Superior temporal gyrus (tissue), 1 donor: ENCODE measurements at regions not wholly inside any gene's neighbourhood (a gene's known extent, or its start where the extent isn't known, plus 50 kb on each side); places are given as distances from the start of the nearest gene placed in this dataset.
"Not testable (repeated sequence)": the region's sequence is repeated elsewhere in the genome, so short reads cannot be mapped to it uniquely, and the experiment has no call there.

ENCODE experiments used
- DNase-seq: peaks from one replicate; pipeline ENCODE4 v3.0.0-alpha.2; 2016; ENCODE audit errors: extremely low spot score

DNA sequence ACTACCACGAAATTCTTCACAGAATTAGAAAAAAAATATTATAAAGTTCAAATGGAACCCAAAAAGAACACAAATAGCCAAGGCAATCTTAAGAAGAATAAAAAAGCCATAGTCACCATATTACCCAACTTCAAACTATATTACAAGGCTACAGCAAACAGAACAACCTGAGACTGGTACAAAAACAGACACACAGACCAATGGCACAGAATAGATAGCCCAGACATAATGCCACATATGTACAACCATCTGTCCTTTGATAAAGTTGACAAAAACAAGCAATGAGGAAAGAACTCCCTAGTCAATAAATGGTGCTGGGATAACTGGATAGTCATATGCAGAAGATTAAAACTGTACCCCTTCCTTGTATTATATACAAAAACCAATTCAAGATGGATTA is 808.5 kb upstream of the ZWINT start:
- DNase-seq, result no peak

GRCh38 chr10:57168611-57169240 is 807.7 kb upstream of the ZWINT start:
- no peak for DNase-seq

DNA sequence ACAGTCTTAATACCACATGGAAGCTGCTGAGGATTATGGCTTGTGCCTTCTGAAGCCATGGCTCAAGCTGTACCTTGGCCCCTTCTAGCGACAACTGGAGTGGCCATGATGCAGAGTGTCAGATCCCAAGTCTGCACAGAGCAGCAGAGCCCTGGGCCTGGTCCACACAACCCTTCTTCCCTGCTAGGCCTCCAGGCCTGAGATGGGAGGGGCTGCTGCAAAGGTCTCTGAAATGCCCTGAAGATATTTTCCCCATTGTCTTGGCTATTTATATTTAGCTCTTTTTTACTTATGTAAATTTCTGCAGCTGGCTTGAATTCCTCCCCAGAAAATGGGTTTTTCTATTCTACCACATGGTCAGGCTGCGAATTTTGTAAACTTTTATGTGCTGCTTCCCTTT is 804.6 kb upstream of the ZWINT start:
- no peak for DNase-seq

DNA sequence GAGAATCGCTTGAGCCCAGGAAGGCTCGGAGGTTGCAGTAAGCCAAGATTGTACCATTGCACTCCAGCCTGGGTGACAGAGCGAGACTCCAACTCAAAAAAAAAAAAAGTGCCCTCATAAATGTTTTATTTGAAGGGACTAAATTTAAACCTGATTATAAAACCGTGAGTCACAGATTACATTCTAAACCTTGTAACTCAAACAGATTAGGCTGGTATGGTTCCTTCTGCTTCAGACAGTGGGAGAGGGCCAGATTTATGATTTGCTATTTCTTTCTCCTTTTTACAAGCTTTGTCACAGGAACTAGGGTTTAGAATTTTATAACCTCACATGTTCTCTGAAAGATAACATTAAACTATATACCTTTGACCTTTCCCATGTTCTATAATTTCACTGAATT is 801.2 kb upstream of the ZWINT start:
- no peak for DNase-seq

DNA sequence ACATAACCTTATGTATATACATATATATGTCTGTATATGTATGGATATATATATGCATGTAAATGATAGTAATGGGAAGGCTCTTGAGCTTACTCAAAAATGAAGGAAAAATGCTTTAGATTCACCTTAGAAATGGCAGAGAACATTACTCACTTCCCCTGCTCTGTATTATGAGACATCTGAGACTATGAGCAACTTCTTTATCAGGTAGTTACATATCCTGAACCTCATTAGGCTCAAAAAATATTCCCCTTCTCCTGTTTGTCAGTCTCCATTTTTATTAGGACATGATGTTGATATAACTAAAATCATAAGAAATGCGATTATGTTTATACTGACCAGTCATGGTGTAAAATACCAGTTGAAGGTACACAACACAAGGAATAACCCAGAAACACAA is 800.1 kb upstream of the ZWINT start:
- no peak for DNase-seq

- DNase-seq, result no peak
These were observed 784.5 kb upstream of the ZWINT start for GRCh38 chr10:57145548-57145947.

DNA sequence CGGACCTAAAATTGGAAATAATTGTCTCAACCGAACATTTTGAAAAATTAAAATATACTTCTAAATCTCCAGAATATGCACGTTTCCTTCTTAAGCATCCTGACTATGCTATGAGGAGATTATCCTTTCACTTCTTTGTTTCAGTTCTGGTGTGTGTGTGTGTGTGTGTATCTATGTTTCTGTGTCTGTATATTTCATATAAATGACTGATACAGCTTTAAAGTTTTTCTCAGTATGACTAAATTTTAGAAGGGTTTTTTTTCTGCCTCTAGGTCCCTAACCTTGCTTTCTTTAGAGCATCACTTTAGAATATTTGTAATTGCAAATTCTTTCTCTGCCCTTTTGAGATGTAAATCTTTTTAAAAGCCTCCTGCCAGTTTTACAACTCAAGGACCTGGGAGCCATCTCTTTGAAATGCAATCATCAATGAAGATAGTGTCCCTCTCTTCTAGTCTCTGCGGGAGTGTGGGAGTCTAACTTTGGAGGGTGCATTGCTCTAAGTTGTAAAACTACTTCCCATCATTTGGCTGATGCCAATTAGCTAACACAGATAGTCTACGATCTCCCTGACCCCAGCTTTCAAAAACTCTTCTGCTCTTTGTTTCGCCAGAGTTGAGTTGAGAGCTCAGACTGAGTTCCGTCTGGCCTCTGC is 782.0 kb upstream of the ZWINT start:
- DNase-seq, result no peak

DNA sequence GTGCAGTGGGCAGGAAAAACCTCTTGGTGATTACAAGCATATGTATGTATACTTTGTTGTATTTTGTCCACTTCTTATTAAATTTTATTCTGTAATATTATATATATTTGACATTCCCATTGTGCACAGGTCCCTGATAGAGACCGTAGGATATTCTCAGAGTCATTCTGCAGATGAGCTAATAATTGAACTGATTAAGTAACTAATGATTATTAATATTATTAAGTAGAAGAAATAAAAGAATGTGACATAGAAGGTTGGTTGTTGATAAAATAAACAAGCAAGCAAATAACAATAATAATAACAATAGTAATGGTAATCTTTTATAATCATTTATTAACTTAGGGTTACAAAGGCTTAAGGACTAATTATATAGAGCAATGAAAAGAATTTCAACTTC is 780.6 kb upstream of the ZWINT start:
- no peak for DNase-seq

DNA sequence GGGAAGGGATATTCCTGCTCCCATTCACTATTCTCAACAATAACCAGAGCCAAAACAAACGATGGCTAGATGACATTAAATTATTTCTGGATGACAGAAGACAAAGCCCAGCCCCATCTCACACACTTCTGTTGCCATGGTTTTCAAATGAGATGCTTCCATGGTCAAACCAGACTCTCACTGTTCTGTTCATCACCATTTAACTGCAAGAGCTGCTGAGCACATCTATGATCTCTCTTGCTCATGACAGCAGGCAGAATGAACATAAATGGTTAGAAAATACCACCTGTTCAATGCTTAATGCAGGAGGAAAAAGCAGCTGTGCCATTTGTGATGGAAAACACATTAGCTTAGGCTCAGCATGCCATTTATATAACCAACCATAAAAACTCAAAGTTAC is 758.6 kb upstream of the ZWINT start:
- DNase-seq, result no peak

DNA sequence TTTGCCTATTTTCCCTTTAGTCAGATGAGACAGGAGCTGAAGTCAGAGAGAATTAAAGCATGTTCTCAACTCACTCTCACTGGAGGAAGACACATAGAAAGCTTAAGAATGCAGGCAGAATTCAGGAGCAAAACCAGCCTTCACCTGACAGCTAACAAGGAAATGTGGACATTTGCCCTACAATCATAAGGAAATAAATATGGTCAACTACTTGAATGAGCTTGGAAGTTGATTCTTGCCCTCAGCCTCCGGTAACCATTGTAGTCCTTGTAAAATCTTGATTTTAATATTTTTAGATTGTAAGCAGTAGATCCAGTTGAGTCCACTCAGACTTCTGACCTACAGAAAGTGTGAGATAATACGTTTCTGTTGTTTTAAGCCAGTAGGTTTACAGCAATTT is 752.5 kb upstream of the ZWINT start:
- DNase-seq, result no peak

- DNase-seq, result no peak
These were observed 741.2 kb upstream of the ZWINT start for GRCh38 chr10:57102236-57102635.

DNA sequence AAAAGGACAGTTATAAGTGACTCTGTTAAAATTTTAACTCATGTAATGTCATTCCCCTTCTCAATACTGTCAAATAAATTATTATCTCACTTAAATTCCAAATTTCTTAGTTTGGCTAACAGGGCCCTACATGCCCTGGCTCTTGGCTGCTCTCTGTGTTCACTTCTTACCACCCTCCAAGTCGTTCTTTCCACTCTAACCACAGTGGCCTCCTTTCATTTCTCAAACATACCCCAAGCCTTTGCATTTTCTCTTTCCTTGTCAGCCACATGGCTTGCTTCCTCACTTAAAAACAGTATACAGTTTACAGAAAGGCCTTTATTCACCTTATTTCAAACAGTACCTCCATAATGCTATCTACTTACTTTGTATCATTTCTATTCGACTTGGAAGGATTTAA is 737.1 kb upstream of the ZWINT start:
- no peak for DNase-seq

- no peak for DNase-seq
These were observed 735.0 kb upstream of the ZWINT start for GRCh38 chr10:57096044-57096443.

DNA sequence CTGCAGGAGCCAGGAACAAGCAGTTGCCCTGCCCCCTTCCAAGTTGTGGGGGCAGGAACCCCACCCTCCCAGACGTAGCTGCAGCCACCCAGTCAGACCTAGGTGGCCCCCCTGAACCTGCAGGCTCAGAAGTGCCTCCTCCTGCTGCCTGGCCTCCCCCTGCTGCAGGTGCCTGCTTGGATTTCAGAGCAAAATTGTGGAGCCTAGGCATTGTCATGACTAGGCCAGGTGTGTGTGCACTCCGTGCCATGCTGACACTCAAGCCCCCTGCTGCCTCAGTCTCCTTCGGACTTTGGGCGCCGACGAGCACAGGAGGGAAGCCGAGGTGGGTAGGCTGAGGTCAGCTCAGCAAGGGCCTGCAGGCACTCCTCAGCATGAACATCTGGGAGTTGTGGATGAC is 733.9 kb upstream of the ZWINT start:
- no peak for DNase-seq

GRCh38 chr10:57094083-57094482 is 733.0 kb upstream of the ZWINT start:
- no peak for DNase-seq

- DNase-seq, result no peak
These were observed 692.5 kb upstream of the ZWINT start for GRCh38 chr10:57053530-57053929.

- no peak for DNase-seq
These were observed 688.0 kb upstream of the ZWINT start for GRCh38 chr10:57049096-57049495.

DNA sequence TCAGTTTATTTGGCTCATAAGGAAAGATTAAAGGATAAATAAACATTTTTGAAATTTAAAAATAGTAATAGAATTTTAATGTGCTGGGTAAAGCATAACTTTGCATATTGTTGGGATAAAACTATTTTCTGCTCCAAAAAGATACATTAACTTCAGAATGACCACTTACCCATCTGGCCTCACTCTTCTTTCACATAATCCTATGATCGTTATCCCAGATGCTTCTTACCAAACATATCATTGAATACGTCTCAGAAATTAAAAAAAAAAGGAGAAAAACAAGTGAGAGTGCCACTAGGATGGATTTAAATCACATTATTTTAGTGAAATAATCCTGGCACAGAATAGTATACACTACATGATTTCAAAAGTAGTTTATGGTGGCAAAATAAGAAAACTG is 677.5 kb upstream of the ZWINT start:
- no peak for DNase-seq

DNA sequence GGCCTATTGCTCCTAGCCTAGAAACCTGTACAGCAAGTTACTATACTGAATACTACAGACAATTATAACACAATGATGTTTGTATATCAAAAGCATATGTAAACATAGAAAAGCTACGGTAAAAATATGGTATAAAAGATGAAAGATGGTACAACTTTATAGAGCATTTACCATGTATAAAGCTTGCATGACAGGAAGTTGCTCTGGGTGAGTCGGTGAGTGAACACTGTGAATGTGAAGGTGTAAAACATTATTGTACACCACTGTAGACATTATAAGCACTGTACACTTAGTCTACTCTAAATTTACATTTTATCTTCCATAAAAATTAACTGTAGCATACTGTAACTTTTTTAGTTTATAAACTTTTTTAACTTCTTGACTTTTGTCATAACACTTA is 674.3 kb upstream of the ZWINT start:
- no peak for DNase-seq

- not testable (repeated sequence) for DNase-seq
These were observed 671.2 kb upstream of the ZWINT start for GRCh38 chr10:57032301-57032700.

- no peak for DNase-seq
These were observed 670.3 kb upstream of the ZWINT start for GRCh38 chr10:57031346-57031745.

- no peak for DNase-seq
These were observed 665.2 kb upstream of the ZWINT start for GRCh38 chr10:57026307-57026706.

DNA sequence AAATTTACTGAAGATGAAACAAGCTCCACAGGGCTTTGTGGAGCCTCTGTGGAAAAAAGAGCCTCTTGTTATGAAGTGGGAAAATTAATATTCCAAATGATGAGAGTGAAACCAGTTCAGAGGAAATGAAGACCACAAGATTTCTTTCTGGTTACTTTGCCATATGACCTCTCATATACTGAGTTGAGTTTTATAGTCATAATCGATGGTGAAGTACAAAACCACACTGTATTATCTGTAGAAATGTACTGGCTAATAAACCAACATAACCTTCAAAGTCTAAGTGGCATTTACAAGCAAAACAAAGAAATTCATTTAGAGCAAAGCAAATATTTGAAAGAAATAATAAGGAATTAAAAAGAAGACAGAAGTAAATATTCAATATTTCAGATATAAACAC is 662.6 kb upstream of the ZWINT start:
- no peak for DNase-seq

- DNase-seq, result no peak
These were observed 657.4 kb upstream of the ZWINT start for GRCh38 chr10:57018452-57018851.
